SK-N-SH treated with all-trans-retinoic acid at 6 μM for 48 hours (cell line): ENCODE measurements at regions not wholly inside any gene's neighbourhood (a gene's known extent, or its start where the extent isn't known, plus 50 kb on each side); places are given as distances from the start of the nearest gene placed in this dataset.

Experiments used
- ATAC-seq: fragments of 200-7000 bp; cut with Tn5 transposase; 3 replicates; pipeline ENCODE4 v1.9.1; 2020; ENCODE audit warnings: mild to moderate bottlenecking, moderate library complexity
- ARNTL ChIP-seq: fragments of 450-650 bp; formaldehyde crosslinking; IDR thresholded peaks from 2 replicates; pipeline ENCODE4 v1.5.0; 2020; ENCODE audit warnings: low read depth, mild to moderate bottlenecking, moderate library complexity, borderline replicate concordance
- BACH2 ChIP-seq: fragments of 250-450 bp; sonication (Bioruptor Pico); IDR thresholded peaks from 2 replicates; pipeline ENCODE4 v1.9.0; 2021; ENCODE audit warnings: mild to moderate bottlenecking, borderline replicate concordance
- CREB5 ChIP-seq: fragments of 250-450 bp; sonication (Bioruptor Pico); IDR thresholded peaks from 2 replicates; pipeline ENCODE4 v1.5.1; 2020; ENCODE audit warnings: low read depth, mild to moderate bottlenecking, moderate library complexity
- CSDC2 ChIP-seq: fragments of 250-450 bp; sonication (Bioruptor Pico); IDR thresholded peaks from 2 replicates; pipeline ENCODE4 v1.5.0; 2020; ENCODE audit warnings: mild to moderate bottlenecking, moderate library complexity
- CSRNP3 ChIP-seq: fragments of 250-450 bp; sonication (Bioruptor Pico); IDR thresholded peaks from 2 replicates; pipeline ENCODE4 v1.5.1; 2021; ENCODE audit warnings: mild to moderate bottlenecking, moderate library complexity
- ESRRG ChIP-seq: fragments of 250-450 bp; sonication (Bioruptor Pico); IDR thresholded peaks from 2 replicates; pipeline ENCODE4 v1.6.1; 2021; ENCODE audit warnings: mild to moderate bottlenecking
- GLIS3 ChIP-seq: fragments of 250-450 bp; sonication (Bioruptor Pico); IDR thresholded peaks from 2 replicates; pipeline ENCODE4 v1.5.0; 2020; ENCODE audit warnings: mild to moderate bottlenecking, moderate library complexity
- ISL1 ChIP-seq: fragments of 250-450 bp; sonication (Bioruptor Pico); IDR thresholded peaks from 2 replicates; pipeline ENCODE4 v2.1.2; 2022; ENCODE audit warnings: mild to moderate bottlenecking, moderate library complexity
- OSR1 ChIP-seq: fragments of 250-450 bp; sonication (Bioruptor Pico); IDR thresholded peaks from 2 replicates; pipeline ENCODE4 v1.8.0; 2022; ENCODE audit warnings: moderate library complexity, mild to moderate bottlenecking, inconsistent platforms
- PATZ1 ChIP-seq: fragments of 250-450 bp; sonication (Bioruptor Pico); IDR thresholded peaks from 2 replicates; pipeline ENCODE4 v1.8.0; 2020; ENCODE audit warnings: mild to moderate bottlenecking, moderate library complexity, borderline replicate concordance
- POU6F1 ChIP-seq: fragments of 250-450 bp; sonication (Bioruptor Pico); IDR thresholded peaks from 2 replicates; pipeline ENCODE4 v1.8.0; 2021; ENCODE audit warnings: low read depth, mild to moderate bottlenecking, moderate library complexity, borderline replicate concordance
- PPARA ChIP-seq: fragments of 250-450 bp; sonication (Bioruptor Pico); IDR thresholded peaks from 2 replicates; pipeline ENCODE4 v1.5.0; 2020; ENCODE audit warnings: mild to moderate bottlenecking, borderline replicate concordance
- RARB ChIP-seq: fragments of 250-450 bp; sonication (Bioruptor Pico); IDR thresholded peaks from 2 replicates; pipeline ENCODE4 v1.8.0; 2021; ENCODE audit warnings: mild to moderate bottlenecking, moderate library complexity
- SNAI2 ChIP-seq: fragments of 250-450 bp; sonication (Bioruptor Pico); IDR thresholded peaks from 2 replicates; pipeline ENCODE4 v1.5.0; 2020; ENCODE audit warnings: mild to moderate bottlenecking, moderate library complexity
- TOX ChIP-seq: fragments of 250-450 bp; sonication (Bioruptor Pico); IDR thresholded peaks from 2 replicates; pipeline ENCODE4 v1.8.0; 2021; ENCODE audit warnings: mild to moderate bottlenecking, moderate library complexity, borderline replicate concordance
- ZC3H10 ChIP-seq: fragments of 250-450 bp; sonication (Bioruptor Pico); IDR thresholded peaks from 2 replicates; pipeline ENCODE4 v1.5.1; 2021; ENCODE audit warnings: mild to moderate bottlenecking, moderate library complexity
- ZFP3 ChIP-seq: fragments of 250-450 bp; sonication (Bioruptor Pico); IDR thresholded peaks from 2 replicates; pipeline ENCODE4 v1.5.0; 2020; ENCODE audit warnings: mild to moderate bottlenecking, moderate library complexity
- ZFP30 ChIP-seq: fragments of 450-650 bp; formaldehyde crosslinking; IDR thresholded peaks from 2 replicates; pipeline ENCODE4 v1.5.0; 2022; ENCODE audit warnings: mild to moderate bottlenecking, moderate library complexity
- ZNF565 ChIP-seq: fragments of 450-650 bp; formaldehyde crosslinking; conservative IDR thresholded peaks from 2 replicates; pipeline ENCODE4 v1.5.0; 2020; ENCODE audit warnings: low read depth, mild to moderate bottlenecking, moderate library complexity
- ZNF70 ChIP-seq: fragments of 450-650 bp; formaldehyde crosslinking; IDR thresholded peaks from 2 replicates; pipeline ENCODE4 v1.5.0; 2020; ENCODE audit warnings: mild to moderate bottlenecking, moderate library complexity
- ZNF8 ChIP-seq: fragments of 450-650 bp; formaldehyde crosslinking; IDR thresholded peaks from 2 replicates; pipeline ENCODE4 v1.5.0; 2020; ENCODE audit warnings: mild to moderate bottlenecking, moderate library complexity

- TF ChIP-seq CREB5, result no peak
- TF ChIP-seq ZNF565 (CRISPR knock-in tag), result no peak
Measured at GRCh38 chr5:5780253-5780652, 357.8 kb downstream of the ICE1 start (continued).

- ATAC-seq, result no peak
- no peak for TF ChIP-seq ZNF8
- no peak for TF ChIP-seq CREB5
- no peak for TF ChIP-seq PPARA (CRISPR knock-in tag)
Measured at GRCh38 chr5:5777013-5777412, 354.5 kb downstream of the ICE1 start.

GRCh38 chr5:5772202-5772601, 349.7 kb downstream of the ICE1 start:
- no peak for ATAC-seq

More at GRCh38 chr5:5772202-5772601, 349.7 kb downstream of the ICE1 start:
- TF ChIP-seq ARNTL, result no peak
- TF ChIP-seq CSDC2 (CRISPR knock-in tag), result no peak
- TF ChIP-seq ZNF565 (CRISPR knock-in tag), result no peak
- no peak for TF ChIP-seq OSR1 (CRISPR knock-in tag)
- TF ChIP-seq ESRRG (CRISPR knock-in tag), result no peak
- TF ChIP-seq ISL1 (CRISPR knock-in tag), result no peak
- no peak for TF ChIP-seq TOX (CRISPR knock-in tag)
- no peak for TF ChIP-seq BACH2
- TF ChIP-seq ZNF70 (CRISPR knock-in tag), result no peak
- TF ChIP-seq PATZ1 (CRISPR knock-in tag), result no peak
- TF ChIP-seq ZNF8, result no peak
- TF ChIP-seq ZFP30, result no peak
- TF ChIP-seq ZFP3, result no peak
- no peak for TF ChIP-seq CSRNP3 (CRISPR knock-in tag)
- TF ChIP-seq CREB5, result no peak
- TF ChIP-seq ZC3H10 (CRISPR knock-in tag), result no peak
- TF ChIP-seq RARB, result no peak
- no peak for TF ChIP-seq SNAI2 (CRISPR knock-in tag)
- TF ChIP-seq GLIS3 (CRISPR knock-in tag), result no peak
- no peak for TF ChIP-seq POU6F1
